Endothelial cell (in vitro differentiated cells): ENCODE measurements at regions not wholly inside any gene's neighbourhood (a gene's known extent, or its start where the extent isn't known, plus 50 kb on each side); places are given as distances from the start of the nearest gene placed in this dataset.

Experiments
- DNase-seq: peaks from one replicate; pipeline ENCODE4 v3.0.0; 2021; ENCODE audit warnings: low spot score
- H3K27ac Mint-ChIP-seq: one replicate; pipeline ENCODE4 v1.8.0; 2021; ENCODE audit warnings: mixed read lengths, inconsistent platforms; ENCODE audit not compliant: unreplicated experiment
- H3K27me3 Mint-ChIP-seq: one replicate; pipeline ENCODE4 v1.8.0; 2021; ENCODE audit warnings: mild to moderate bottlenecking, moderate library complexity, mixed read lengths, inconsistent platforms; ENCODE audit not compliant: unreplicated experiment
- H3K36me3 Mint-ChIP-seq: one replicate; pipeline ENCODE4 v1.8.0; 2021; ENCODE audit warnings: mild to moderate bottlenecking, low read depth, mixed read lengths, inconsistent platforms; ENCODE audit not compliant: unreplicated experiment
- H3K4me1 Mint-ChIP-seq: one replicate; pipeline ENCODE4 v1.8.0; 2021; ENCODE audit warnings: mild to moderate bottlenecking, mixed read lengths, inconsistent platforms; ENCODE audit not compliant: unreplicated experiment
- H3K4me3 Mint-ChIP-seq: one replicate; pipeline ENCODE4 v1.8.0; 2021; ENCODE audit warnings: mild to moderate bottlenecking, mixed read lengths, inconsistent platforms; ENCODE audit not compliant: unreplicated experiment
- H3K9me3 Mint-ChIP-seq: one replicate; pipeline ENCODE4 v1.8.0; 2021; ENCODE audit warnings: mixed read lengths, inconsistent platforms; ENCODE audit not compliant: unreplicated experiment
- TF ChIP-seq, protein P1 (sequence below): fragments of 200-600 bp; sonication (generic); IDR thresholded peaks from one replicate; pipeline ENCODE4 v1.5.0; 2021; ENCODE audit warnings: antibody characterized with exemption; ENCODE audit not compliant: unreplicated experiment

DNA sequence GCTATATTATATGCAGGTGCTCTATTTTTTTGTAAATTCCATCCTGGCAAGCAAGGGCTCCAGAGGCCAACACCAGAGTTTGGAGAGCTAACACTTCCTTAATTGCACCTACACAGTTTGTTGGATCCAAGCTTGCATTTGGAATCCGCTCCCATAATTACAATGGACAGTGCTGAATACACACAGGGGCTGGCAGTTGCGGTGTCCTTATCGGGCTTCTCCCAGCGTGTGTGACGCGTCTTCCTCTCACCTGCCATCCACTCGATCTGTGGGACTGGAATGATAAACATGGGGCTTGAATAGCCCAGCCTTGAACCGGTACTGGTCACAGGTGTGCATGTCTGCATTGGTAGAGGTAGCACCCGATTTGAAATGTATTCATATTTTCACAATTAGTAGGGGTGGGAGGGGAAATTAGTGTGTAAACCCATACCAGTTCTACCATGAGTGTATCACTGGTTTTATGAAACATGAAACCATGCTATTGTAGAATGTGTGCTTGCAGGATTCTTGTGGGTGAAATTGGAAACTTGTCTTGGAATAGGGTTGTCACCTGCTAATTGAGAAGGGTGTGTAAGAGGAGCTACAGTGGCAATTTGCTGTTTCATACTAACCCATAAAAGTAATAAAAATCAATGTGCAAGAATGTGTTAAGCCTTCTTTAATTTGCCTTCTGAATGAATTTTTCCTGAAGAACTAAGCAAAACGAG, 316.5 kb downstream of the WDR11 start:
- H3K27me3 Mint-ChIP-seq, result no peaks in the 10 kb centered on the region
- TF ChIP-seq, protein P1, sequence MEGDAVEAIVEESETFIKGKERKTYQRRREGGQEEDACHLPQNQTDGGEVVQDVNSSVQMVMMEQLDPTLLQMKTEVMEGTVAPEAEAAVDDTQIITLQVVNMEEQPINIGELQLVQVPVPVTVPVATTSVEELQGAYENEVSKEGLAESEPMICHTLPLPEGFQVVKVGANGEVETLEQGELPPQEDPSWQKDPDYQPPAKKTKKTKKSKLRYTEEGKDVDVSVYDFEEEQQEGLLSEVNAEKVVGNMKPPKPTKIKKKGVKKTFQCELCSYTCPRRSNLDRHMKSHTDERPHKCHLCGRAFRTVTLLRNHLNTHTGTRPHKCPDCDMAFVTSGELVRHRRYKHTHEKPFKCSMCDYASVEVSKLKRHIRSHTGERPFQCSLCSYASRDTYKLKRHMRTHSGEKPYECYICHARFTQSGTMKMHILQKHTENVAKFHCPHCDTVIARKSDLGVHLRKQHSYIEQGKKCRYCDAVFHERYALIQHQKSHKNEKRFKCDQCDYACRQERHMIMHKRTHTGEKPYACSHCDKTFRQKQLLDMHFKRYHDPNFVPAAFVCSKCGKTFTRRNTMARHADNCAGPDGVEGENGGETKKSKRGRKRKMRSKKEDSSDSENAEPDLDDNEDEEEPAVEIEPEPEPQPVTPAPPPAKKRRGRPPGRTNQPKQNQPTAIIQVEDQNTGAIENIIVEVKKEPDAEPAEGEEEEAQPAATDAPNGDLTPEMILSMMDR, result no peak
- no peaks in the 10 kb centered on the region for H3K36me3 Mint-ChIP-seq
- no peak overlapping the region for H3K4me3 Mint-ChIP-seq
- H3K27ac Mint-ChIP-seq, result no peak overlapping the region
- no peak for DNase-seq
- no peaks in the 10 kb centered on the region for H3K4me1 Mint-ChIP-seq
- no peaks in the 10 kb centered on the region for H3K9me3 Mint-ChIP-seq

DNA sequence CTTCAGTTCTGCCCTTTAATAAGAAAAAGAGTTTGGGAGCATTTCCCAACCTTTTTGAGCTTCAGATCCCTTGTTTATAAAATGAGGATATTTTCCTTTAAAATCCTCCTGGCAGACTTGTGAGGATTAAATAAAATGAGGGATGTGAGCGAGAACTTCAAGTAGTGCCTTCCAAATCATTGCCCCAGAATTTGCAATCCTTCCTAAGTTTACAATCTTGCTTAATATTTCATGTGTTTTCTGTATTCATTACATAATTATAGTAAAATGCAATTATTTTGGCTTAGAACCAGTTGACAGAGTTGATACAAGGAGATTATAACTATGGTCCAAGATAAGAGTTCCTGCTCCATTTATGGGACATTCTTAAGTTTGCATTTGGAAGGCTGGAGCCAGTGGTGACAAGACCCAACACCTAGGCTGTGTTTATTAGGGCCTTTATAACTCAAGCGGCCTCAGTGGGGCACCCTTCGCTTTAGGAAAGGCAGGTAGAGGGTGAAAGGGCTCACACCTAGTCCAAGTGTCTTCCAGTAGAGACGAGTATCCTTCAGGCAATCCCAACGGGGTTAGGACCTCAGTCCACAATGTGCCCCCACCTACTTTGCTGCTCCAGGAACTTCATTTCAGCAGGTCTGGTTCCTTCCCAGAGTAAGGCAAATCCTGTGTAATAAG, 317.5 kb downstream of the WDR11 start:
- no peak overlapping the region for H3K27ac Mint-ChIP-seq

DNA sequence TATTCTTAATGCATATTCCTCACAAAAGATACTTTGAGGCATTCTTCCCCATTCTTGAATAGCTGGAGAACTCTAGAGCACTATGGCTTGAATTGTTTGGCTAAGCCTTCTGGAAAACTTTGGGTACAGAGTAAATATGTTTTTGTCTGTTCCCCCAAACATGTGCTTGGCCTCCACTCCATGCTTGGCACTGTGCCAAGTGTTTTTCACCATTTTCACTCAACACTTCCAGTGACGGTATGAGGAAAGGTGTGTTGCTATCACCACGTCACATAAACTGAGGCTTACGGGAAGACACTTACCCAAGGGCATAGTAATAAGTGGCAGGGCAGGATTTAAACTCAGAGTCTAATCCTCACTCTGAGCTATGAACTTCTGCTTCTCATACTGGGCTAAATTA, 318.2 kb downstream of the WDR11 start:
- no peaks in the 10 kb centered on the region for H3K36me3 Mint-ChIP-seq
- TF ChIP-seq, protein P1, result no peak
- no peaks in the 10 kb centered on the region for H3K27me3 Mint-ChIP-seq
- H3K27ac Mint-ChIP-seq, result no peak overlapping the region
- H3K4me3 Mint-ChIP-seq, result no peak overlapping the region
- H3K9me3 Mint-ChIP-seq, result no peaks in the 10 kb centered on the region
- no peaks in the 10 kb centered on the region for H3K4me1 Mint-ChIP-seq
- DNase-seq, result no peak

More for the DNA sequence above, 317.5 kb downstream of the WDR11 start:
- Mint-ChIP-seq H3K4me1 (no peaks in the 10 kb centered on the region), H3K4me3 (no peak overlapping the region), H3K27me3 (no peaks in the 10 kb centered on the region), H3K9me3 (no peaks in the 10 kb centered on the region), H3K36me3 (no peaks in the 10 kb centered on the region)
- DNase-seq, result no peak
- TF ChIP-seq, protein P1, result no peak

DNA sequence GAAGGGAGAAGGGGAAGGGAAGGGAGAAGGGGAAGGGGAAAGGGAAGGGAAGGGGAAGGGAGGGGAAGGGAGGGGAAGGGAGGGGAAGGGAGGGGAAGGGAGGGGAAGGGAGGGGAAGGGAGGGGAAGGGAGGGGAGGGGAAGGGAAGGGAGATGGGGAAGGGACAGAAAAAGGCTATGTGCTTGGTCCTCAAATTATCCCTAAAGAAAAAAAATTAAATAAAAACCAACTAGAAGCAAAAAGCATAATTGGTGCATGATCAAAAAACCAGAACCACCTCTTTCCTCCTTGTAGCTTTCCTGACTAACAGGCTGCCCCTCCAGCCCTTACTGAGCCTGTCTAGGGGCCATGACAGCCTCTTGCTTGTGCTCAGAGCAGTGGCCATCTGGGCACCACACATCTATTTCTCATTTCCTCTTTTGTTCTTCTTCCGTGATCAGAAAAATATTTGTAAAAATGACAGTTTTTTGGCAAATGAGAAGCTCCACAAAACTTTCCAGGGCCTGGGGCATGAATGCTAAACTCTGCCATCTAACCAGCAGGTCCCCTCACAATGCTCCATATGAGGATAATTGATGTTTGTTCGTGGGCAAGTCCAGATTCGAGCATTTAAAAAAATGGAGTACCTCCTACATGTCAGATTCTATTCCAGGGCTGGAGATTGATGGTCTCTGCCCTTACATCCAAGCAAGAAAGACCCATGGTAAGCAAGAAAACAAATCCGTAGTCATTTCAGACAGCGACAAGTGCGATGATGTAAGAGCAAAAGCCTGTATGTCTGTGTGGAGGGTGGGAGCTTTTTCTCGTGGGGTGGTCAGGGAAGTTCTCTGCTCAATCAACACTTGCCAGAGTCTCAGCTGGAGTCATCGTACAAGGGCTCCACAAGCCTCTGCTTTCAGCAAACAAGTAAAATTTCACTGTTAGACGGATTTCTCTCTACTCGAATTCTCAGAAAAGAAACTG, 320.9 kb downstream of the WDR11 start:
- no peak overlapping the region for H3K27ac Mint-ChIP-seq
- TF ChIP-seq, protein P1, result no peak
- H3K4me3 Mint-ChIP-seq, result no peak overlapping the region
- H3K4me1 Mint-ChIP-seq, result no peaks in the 10 kb centered on the region
- DNase-seq, result no peak
- H3K9me3 Mint-ChIP-seq, result no peaks in the 10 kb centered on the region
- no peaks in the 10 kb centered on the region for H3K27me3 Mint-ChIP-seq
- no peaks in the 10 kb centered on the region for H3K36me3 Mint-ChIP-seq
